ENCODE measurements at regions not wholly inside any gene's neighbourhood (a gene's known extent, or its start where the extent isn't known, plus 50 kb on each side); places are given as distances from the start of the nearest gene placed in this dataset.

- no peak for DNase-seq (ENCODE audit: low read depth)
Observed at GRCh38 chr7:120164-120991, 72.0 kb upstream of the FAM20C start.

GRCh38 chr7:121002-121785 is 71.2 kb upstream of the FAM20C start:
- DNase-seq (ENCODE audit: low read depth), result no peak

- DNase-seq (ENCODE audit: low read depth), result no peak
Observed at GRCh38 chr7:123237-123636, 69.1 kb upstream of the FAM20C start.

GRCh38 chr7:124130-124949 is 68.0 kb upstream of the FAM20C start:
- DNase-seq (ENCODE audit: low read depth), result no peak

- DNase-seq (ENCODE audit: low read depth), result no peak
Observed at GRCh38 chr7:125061-125475, 67.3 kb upstream of the FAM20C start.

GRCh38 chr7:125661-126060 is 66.7 kb upstream of the FAM20C start:
- no peak for DNase-seq (ENCODE audit: low read depth)

GRCh38 chr7:126368-126767 is 66.0 kb upstream of the FAM20C start:
- no peak for DNase-seq (ENCODE audit: low read depth)

- DNase-seq (ENCODE audit: low read depth), result no peak
Observed at GRCh38 chr7:127064-127598, 65.2 kb upstream of the FAM20C start.

GRCh38 chr7:128171-129080 is 63.9 kb upstream of the FAM20C start:
- DNase-seq (ENCODE audit: low read depth), result no peak

- no peak for DNase-seq (ENCODE audit: low read depth)
Observed at GRCh38 chr7:129366-130221, 62.8 kb upstream of the FAM20C start.

GRCh38 chr7:130222-130572 is 62.2 kb upstream of the FAM20C start:
- no peak for DNase-seq (ENCODE audit: low read depth)

GRCh38 chr7:130875-131780 is 61.2 kb upstream of the FAM20C start:
- no peak for DNase-seq (ENCODE audit: low read depth)

GRCh38 chr7:131781-132482 is 60.4 kb upstream of the FAM20C start:
- DNase-seq (ENCODE audit: low read depth), result no peak

- no peak for DNase-seq (ENCODE audit: low read depth)
Observed at GRCh38 chr7:132899-133298, 59.5 kb upstream of the FAM20C start.

- no peak for DNase-seq (ENCODE audit: low read depth)
Observed at GRCh38 chr7:133470-133869, 58.9 kb upstream of the FAM20C start.

GRCh38 chr7:134029-134428 is 58.3 kb upstream of the FAM20C start:
- no peak for DNase-seq (ENCODE audit: low read depth)

- no peak for DNase-seq (ENCODE audit: low read depth)
Observed at GRCh38 chr7:134561-135256, 57.7 kb upstream of the FAM20C start.

GRCh38 chr7:135257-135653 is 57.1 kb upstream of the FAM20C start:
- no peak for DNase-seq (ENCODE audit: low read depth)
